ENCODE measurements at regions not wholly inside any gene's neighbourhood (a gene's known extent, or its start where the extent isn't known, plus 50 kb on each side); places are given as distances from the start of the nearest gene placed in this dataset.

GRCh38 chr4:85416094-85416493 is 58.9 kb upstream of the ARHGAP24 start:
- H3K36me3 ChIP-seq: no peaks in the 10 kb centered on the region
- no peak for DNase-seq
- no peaks in the 10 kb centered on the region for H3K27me3 ChIP-seq (ENCODE audit: insufficient read depth, low read depth, severe bottlenecking)
- no peak overlapping the region for H3K4me3 ChIP-seq (ENCODE audit: low read depth, low read length)
- no peaks in the 10 kb centered on the region for H3K9me3 ChIP-seq (ENCODE audit: severe bottlenecking)
- no peak overlapping the region for H3K27ac ChIP-seq
- TF ChIP-seq, protein P1, sequence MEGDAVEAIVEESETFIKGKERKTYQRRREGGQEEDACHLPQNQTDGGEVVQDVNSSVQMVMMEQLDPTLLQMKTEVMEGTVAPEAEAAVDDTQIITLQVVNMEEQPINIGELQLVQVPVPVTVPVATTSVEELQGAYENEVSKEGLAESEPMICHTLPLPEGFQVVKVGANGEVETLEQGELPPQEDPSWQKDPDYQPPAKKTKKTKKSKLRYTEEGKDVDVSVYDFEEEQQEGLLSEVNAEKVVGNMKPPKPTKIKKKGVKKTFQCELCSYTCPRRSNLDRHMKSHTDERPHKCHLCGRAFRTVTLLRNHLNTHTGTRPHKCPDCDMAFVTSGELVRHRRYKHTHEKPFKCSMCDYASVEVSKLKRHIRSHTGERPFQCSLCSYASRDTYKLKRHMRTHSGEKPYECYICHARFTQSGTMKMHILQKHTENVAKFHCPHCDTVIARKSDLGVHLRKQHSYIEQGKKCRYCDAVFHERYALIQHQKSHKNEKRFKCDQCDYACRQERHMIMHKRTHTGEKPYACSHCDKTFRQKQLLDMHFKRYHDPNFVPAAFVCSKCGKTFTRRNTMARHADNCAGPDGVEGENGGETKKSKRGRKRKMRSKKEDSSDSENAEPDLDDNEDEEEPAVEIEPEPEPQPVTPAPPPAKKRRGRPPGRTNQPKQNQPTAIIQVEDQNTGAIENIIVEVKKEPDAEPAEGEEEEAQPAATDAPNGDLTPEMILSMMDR (IDR thresholded peaks at IDR 0.05; ENCODE audit: low read depth, low read length): no peak

DNA sequence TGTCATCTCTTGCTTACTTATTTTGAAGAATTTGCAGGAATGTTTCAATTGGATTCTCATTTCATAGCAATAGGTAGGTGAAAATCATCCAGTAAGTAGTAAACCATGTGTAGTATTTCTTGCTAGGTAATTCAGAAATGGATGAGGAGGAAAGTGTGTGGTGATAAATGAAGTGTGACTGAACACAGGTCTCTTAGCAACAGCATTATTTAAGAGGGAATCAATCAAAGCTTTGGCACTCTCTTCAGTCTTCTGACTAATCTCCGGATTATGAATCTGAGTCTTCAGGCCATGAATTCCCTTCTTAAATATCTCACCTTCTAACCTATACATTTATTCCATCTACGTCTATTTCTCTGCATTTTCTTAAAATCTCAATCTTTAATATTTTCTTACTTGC is 55.8 kb upstream of the ARHGAP24 start:
- DNase-seq: no peak
- Histone ChIP-seq H3K27ac (no peak overlapping the region), H3K36me3 (no peaks in the 10 kb centered on the region), H3K27me3 (ENCODE audit: insufficient read depth, low read depth, severe bottlenecking) (no peaks in the 10 kb centered on the region), H3K9me3 (ENCODE audit: severe bottlenecking) (no peaks in the 10 kb centered on the region), H3K4me3 (ENCODE audit: low read depth, low read length) (no peak overlapping the region)
- TF ChIP-seq, protein P1 (IDR thresholded peaks at IDR 0.05; ENCODE audit: low read depth, low read length): no peak

DNA sequence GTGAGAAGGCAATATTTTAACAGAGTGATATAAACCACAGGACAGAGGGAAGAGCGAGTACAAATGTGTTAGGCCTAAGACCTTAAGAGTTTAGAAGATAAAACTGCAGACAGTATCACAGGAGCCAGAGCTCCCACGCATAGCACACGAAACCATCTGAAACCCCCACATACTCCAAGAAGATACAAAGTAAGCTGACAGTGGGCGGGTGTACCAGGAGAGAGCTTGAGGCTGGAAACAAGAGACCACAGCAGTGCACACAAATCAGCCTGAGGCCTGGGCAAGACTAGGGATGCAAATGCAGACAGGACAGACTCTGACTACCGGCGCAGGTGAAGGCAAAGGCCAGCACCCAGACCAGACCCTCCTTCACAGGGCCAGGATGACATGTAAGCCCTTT is 54.1 kb upstream of the ARHGAP24 start:
- H3K4me3 ChIP-seq (ENCODE audit: low read depth, low read length): no peak overlapping the region
- H3K9me3 ChIP-seq (ENCODE audit: severe bottlenecking): no peaks in the 10 kb centered on the region
- H3K27ac ChIP-seq: no peak overlapping the region
- H3K36me3 ChIP-seq: no peaks in the 10 kb centered on the region
- peak; percentile 8 for DNase-seq
- TF ChIP-seq, protein P1 (IDR thresholded peaks at IDR 0.05; ENCODE audit: low read depth, low read length): no peak
- no peaks in the 10 kb centered on the region for H3K27me3 ChIP-seq (ENCODE audit: insufficient read depth, low read depth, severe bottlenecking)

- no peaks in the 10 kb centered on the region for H3K27me3 ChIP-seq (ENCODE audit: insufficient read depth, low read depth, severe bottlenecking)
These were observed 51.5 kb upstream of the ARHGAP24 start for GRCh38 chr4:85423431-85423830.

More at GRCh38 chr4:85423431-85423830, 51.5 kb upstream of the ARHGAP24 start:
- TF ChIP-seq, protein P1 (IDR thresholded peaks at IDR 0.05; ENCODE audit: low read depth, low read length): no peak
- no peak overlapping the region for H3K4me3 ChIP-seq (ENCODE audit: low read depth, low read length)
- H3K36me3 ChIP-seq: no peaks in the 10 kb centered on the region
- DNase-seq: no peak
- H3K27ac ChIP-seq: no peak overlapping the region
- H3K9me3 ChIP-seq (ENCODE audit: severe bottlenecking): no peaks in the 10 kb centered on the region

Data from WERI-Rb-1 (cell line).